ENCODE measurements at regions not wholly inside any gene's neighbourhood (a gene's known extent, or its start where the extent isn't known, plus 50 kb on each side); places are given as distances from the start of the nearest gene placed in this dataset.
A peak's percentile ranks its signal among the peaks of the same experiment; 100 is the strongest.

GRCh38 chr3:115518100-115518852, 105.0 kb upstream of the GAP43 start:
- no peak overlapping the region for H3K4me3 ChIP-seq (ENCODE audit: low read depth, low read length)
- in situ Hi-C loops (cut with HindIII; ENCODE audit: low sequenced_read_pairs) = no loop called here
- DNase-seq (ENCODE audit: low read depth) = peak; percentile 22
- no peak for TF ChIP-seq CTCF (IDR thresholded peaks at IDR 0.05; ENCODE audit: low read depth, low read length, missing control alignments)

- in situ Hi-C loops (cut with HindIII; ENCODE audit: low sequenced_read_pairs) = no loop called here
- TF ChIP-seq CTCF (IDR thresholded peaks at IDR 0.05; ENCODE audit: low read depth, low read length, missing control alignments) = no peak
Observed at GRCh38 chr3:115520241-115520640, 103.1 kb upstream of the GAP43 start.

DNA sequence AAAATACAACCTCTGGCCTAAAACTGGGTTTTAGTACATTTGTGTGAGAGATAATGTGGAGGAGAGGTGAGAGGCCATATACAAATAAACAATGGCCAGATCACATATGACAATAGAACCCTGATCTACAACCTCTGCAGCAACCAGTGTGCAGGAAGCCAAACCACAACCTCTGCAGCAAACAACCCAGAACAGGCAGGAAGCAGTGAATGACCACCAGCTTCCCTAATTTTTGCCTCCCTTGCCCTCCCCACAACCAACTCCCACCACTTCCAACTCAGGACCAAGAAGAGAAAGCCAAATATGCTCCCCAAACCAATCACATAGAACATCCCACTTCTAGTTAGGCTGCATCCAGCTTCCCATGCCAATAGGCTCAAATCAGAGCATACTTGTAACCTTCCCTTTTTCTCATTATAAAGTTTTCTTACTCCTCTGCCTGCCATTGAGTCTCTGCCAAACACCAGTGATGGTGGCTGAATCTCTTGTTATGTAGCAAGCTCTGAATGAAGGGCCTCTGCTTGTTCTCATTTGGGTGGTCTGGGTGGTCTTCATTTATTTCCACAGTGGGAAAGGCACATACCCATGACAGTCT, 102.6 kb upstream of the GAP43 start:
- in situ Hi-C loops (cut with HindIII; ENCODE audit: low sequenced_read_pairs) = no loop called here
- no peak for DNase-seq (ENCODE audit: low read depth)
- TF ChIP-seq CTCF (IDR thresholded peaks at IDR 0.05; ENCODE audit: low read depth, low read length, missing control alignments) = no peak
- no peak overlapping the region for H3K4me3 ChIP-seq (ENCODE audit: low read depth, low read length)

More at GRCh38 chr3:115520241-115520640, 103.1 kb upstream of the GAP43 start:
- DNase-seq (ENCODE audit: low read depth) = no peak
- H3K4me3 ChIP-seq (ENCODE audit: low read depth, low read length) = no peak overlapping the region

- in situ Hi-C loops (cut with HindIII; ENCODE audit: low sequenced_read_pairs) = no loop called here
- no peak for TF ChIP-seq CTCF (IDR thresholded peaks at IDR 0.05; ENCODE audit: low read depth, low read length, missing control alignments)
- no peak overlapping the region for H3K4me3 ChIP-seq (ENCODE audit: low read depth, low read length)
- no peak for DNase-seq (ENCODE audit: low read depth)
Observed at GRCh38 chr3:115523458-115523857, 99.9 kb upstream of the GAP43 start.

DNA sequence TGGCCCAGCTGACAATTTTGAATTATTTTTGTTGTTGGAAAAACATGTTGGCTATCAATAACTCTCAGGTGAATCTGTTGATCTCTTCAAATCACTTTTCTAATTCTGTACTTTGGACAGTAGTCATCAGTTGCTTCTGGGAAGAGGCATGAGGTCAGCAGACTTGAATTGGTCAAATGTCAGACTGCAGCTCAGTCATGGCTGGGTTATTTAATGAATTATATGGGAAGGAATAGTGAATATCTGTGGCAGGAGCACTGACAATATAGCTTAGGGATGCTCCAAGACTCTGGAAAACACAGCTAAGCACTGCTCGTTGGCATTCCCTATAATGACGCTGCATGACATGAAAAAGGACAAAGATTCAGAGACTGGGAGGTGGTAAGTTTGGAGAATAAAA, 98.8 kb upstream of the GAP43 start:
- in situ Hi-C loops (cut with HindIII; ENCODE audit: low sequenced_read_pairs) = no loop called here
- no peak overlapping the region for H3K4me3 ChIP-seq (ENCODE audit: low read depth, low read length)
- DNase-seq (ENCODE audit: low read depth) = no peak
- no peak for TF ChIP-seq CTCF (IDR thresholded peaks at IDR 0.05; ENCODE audit: low read depth, low read length, missing control alignments)

DNA sequence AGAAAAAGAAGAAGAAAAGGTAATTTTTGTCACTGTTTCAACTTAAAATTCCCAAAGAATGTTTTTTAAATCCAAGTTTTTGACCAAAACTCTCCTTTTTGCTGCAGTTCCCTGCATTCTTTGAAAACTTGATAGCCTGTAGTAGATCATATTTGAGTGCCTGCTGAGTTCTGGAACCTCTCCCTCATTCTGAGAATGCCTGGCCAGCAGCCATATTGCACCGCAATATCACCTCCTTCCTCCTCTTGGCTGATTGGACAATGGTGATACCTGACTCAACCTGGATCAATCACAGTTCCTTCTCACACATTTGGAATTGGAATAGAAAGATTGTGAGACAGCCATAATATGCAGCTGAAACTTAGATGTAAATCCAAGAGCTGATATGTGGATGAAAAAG, 97.6 kb upstream of the GAP43 start:
- H3K4me3 ChIP-seq (ENCODE audit: low read depth, low read length) = no peak overlapping the region
- DNase-seq (ENCODE audit: low read depth) = peak; percentile 46
- in situ Hi-C loops (cut with HindIII; ENCODE audit: low sequenced_read_pairs) = no loop called here
- no peak for TF ChIP-seq CTCF (IDR thresholded peaks at IDR 0.05; ENCODE audit: low read depth, low read length, missing control alignments)
